PC-9 (cell line): ENCODE measurements at regions not wholly inside any gene's neighbourhood (a gene's known extent, or its start where the extent isn't known, plus 50 kb on each side); places are given as distances from the start of the nearest gene placed in this dataset.

Experiments used
- EZH2 ChIP-seq: fragments of 200-600 bp; sonication (generic); IDR thresholded peaks from 2 replicates; pipeline ENCODE4 v1.8.0; 2017; ENCODE audit warnings: antibody characterized with exemption, low read depth
- TF ChIP-seq, protein P1 (sequence below): fragments of 200-600 bp; sonication (generic); conservative IDR thresholded peaks from 2 replicates; pipeline ENCODE4 v1.6.1; 2017; ENCODE audit warnings: mixed run types, antibody characterized with exemption, mild to moderate bottlenecking, moderate library complexity

DNA sequence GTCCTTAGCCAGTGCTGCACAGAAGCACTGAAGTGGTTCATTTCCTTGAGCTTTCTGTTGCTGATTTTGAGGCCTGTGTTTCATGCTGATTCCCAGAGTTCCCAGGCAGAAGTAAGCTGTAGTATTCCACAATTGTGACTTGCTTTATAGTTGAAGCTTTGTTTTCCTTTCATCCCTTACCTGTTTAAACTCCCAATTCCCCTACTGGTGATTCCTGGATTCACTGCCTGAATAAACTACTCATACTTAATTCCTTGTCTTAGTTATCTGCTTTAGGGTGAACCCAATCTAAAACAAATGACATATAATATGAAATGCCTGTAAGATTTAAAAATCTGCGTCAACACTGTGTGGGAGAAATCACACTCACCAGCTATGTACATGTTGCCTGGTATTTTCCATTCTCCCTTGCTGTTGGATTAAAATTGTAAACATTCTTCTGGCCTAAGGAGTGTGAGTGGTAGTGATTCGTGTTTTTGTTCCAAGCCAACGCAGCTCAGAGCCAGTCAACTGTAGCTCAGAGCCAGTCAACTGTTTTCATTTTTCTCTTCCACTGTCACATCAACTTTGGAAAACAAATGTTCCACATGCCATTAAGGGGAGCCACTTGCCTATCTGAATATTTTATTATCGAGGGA is 879.4 kb downstream of the MRPL39 start:
- TF ChIP-seq, protein P1, sequence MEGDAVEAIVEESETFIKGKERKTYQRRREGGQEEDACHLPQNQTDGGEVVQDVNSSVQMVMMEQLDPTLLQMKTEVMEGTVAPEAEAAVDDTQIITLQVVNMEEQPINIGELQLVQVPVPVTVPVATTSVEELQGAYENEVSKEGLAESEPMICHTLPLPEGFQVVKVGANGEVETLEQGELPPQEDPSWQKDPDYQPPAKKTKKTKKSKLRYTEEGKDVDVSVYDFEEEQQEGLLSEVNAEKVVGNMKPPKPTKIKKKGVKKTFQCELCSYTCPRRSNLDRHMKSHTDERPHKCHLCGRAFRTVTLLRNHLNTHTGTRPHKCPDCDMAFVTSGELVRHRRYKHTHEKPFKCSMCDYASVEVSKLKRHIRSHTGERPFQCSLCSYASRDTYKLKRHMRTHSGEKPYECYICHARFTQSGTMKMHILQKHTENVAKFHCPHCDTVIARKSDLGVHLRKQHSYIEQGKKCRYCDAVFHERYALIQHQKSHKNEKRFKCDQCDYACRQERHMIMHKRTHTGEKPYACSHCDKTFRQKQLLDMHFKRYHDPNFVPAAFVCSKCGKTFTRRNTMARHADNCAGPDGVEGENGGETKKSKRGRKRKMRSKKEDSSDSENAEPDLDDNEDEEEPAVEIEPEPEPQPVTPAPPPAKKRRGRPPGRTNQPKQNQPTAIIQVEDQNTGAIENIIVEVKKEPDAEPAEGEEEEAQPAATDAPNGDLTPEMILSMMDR = no peak
- TF ChIP-seq EZH2 = no peak
